Thyroid gland (tissue), 4 donors: ENCODE measurements at regions not wholly inside any gene's neighbourhood (a gene's known extent, or its start where the extent isn't known, plus 50 kb on each side); places are given as distances from the start of the nearest gene placed in this dataset.

Source experiments
- DNase-seq, 2 donors: peaks; one replicate each; pipeline ENCODE4 v3.0.0-alpha.2; 2019
- H3K27ac ChIP-seq, 3 donors: fragments of 200-600 bp; sonication (generic); 1 replicate in 2 of 3; 2 replicates in 1 of 3; pipeline ENCODE4 v1.5.1; 2016 to 2019; ENCODE audit warnings: mild to moderate bottlenecking in 1 of 3, moderate library complexity in 1 of 3
- H3K27me3 ChIP-seq: fragments of 200-600 bp; sonication (generic); one replicate; pipeline ENCODE4 v1.5.1; 2019
- H3K36me3 ChIP-seq, 2 donors: fragments of 200-600 bp; sonication (generic); one replicate each; pipeline ENCODE4 v1.5.1; 2016 to 2019
- H3K4me1 ChIP-seq, 2 donors: fragments of 200-600 bp; sonication (generic); one replicate each; pipeline ENCODE4 v1.5.1; 2017 to 2019
- H3K4me3 ChIP-seq, 3 donors: fragments of 200-600 bp; sonication (generic); replicated peaks in 1 of 3; 1 replicate in 2 of 3; 2 replicates in 1 of 3; pipeline ENCODE4 v1.5.1; 2016; ENCODE audit warnings: mild to moderate bottlenecking in 1 of 3
- H3K9me3 ChIP-seq: fragments of 200-600 bp; sonication (generic); one replicate; pipeline ENCODE4 v1.5.1; 2017
- POLR2A ChIP-seq, 2 donors: fragments of 450-650 bp; IDR thresholded peaks; one replicate each; pipeline ENCODE4 v1.6.1; 2017; ENCODE audit warnings: antibody characterized with exemption in 2 of 2, mild to moderate bottlenecking in 2 of 2, moderate library complexity in 1 of 2
- WGBS, 2 donors: methylation state at CpG; one replicate each; pipeline ENCODE4 v1.1.5; 2017; 5-methylcytosine and 5-hydroxymethylcytosine counted together
- intact Hi-C: fragments of 100-400 bp; cut with DNase I; formaldehyde crosslinking; loops from one replicate; pipeline ENCODE4 v1.15.1; 2023
- TF ChIP-seq, protein P1 (sequence below), 6 experiments: fragments of 200-600 bp in 3 of 6; fragments of 450-650 bp in 3 of 6; sonication (generic) in 3 of 6; IDR thresholded peaks; one replicate each; pipeline ENCODE4 v1.5.1; 2016 to 2019; ENCODE audit warnings: antibody characterized with exemption in 6 of 6, mild to moderate bottlenecking in 2 of 6, inconsistent platforms in 1 of 6, moderate library complexity in 1 of 6

DNA sequence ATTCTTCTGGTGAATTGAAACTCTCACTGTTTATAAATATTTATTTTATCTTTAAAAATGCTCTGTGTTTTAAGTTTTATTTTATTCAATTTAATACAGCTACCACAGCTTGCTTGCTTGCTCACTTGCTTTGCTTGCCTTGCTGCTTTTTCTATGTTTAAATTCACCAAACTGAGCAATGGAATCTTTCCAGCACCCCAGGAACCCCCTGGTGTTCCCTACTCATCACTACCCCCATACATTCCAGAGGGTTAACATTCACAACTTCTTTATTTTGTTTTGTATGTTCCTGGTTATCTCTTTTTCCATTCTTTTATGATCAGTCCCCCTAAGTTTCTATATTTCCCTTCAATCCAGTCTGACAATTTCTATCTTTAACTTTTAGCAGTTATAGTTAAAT lies 166.5 kb upstream of the COL1A2 start:
- DNase-seq = no peak
- intact Hi-C loops = no loop called here

DNA sequence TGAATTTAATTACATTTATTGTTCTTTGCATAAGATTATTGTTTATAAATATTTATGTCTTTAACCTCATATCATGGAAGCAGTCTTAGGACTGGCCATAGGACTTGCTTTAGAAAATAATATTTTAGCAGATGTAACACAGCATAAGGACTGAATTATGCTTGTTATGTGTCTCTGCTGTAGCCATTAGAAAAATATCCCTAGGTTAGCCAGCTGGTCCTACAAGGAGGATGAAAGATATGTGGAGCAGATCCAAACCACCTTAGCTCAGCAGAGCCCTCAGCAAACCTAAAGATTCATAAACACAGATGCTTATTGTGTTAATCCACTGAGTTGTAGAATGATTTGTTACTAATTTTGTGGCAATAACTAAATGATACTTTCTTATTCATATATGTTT lies 166.0 kb upstream of the COL1A2 start:
- H3K4me3 ChIP-seq = no peak overlapping the region
- no peaks in the 10 kb centered on the region for H3K27me3 ChIP-seq
- intact Hi-C loops = no loop called here
- H3K27ac ChIP-seq = no peak overlapping the region
- no peak for DNase-seq
- H3K36me3 ChIP-seq = no peaks in the 10 kb centered on the region
- TF ChIP-seq POLR2A (IDR thresholded peaks at IDR 0.05) = no peak
- no peaks in the 10 kb centered on the region for H3K4me1 ChIP-seq
- no peaks in the 10 kb centered on the region for H3K9me3 ChIP-seq

More for the DNA sequence above, 166.5 kb upstream of the COL1A2 start:
- Histone ChIP-seq H3K9me3 (no peaks in the 10 kb centered on the region), H3K4me3 (no peak overlapping the region), H3K27ac (no peak overlapping the region), H3K36me3 (no peaks in the 10 kb centered on the region), H3K4me1 (no peaks in the 10 kb centered on the region), H3K27me3 (no peaks in the 10 kb centered on the region)
- TF ChIP-seq, protein P1, sequence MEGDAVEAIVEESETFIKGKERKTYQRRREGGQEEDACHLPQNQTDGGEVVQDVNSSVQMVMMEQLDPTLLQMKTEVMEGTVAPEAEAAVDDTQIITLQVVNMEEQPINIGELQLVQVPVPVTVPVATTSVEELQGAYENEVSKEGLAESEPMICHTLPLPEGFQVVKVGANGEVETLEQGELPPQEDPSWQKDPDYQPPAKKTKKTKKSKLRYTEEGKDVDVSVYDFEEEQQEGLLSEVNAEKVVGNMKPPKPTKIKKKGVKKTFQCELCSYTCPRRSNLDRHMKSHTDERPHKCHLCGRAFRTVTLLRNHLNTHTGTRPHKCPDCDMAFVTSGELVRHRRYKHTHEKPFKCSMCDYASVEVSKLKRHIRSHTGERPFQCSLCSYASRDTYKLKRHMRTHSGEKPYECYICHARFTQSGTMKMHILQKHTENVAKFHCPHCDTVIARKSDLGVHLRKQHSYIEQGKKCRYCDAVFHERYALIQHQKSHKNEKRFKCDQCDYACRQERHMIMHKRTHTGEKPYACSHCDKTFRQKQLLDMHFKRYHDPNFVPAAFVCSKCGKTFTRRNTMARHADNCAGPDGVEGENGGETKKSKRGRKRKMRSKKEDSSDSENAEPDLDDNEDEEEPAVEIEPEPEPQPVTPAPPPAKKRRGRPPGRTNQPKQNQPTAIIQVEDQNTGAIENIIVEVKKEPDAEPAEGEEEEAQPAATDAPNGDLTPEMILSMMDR (IDR thresholded peaks at IDR 0.05) = no peak
- TF ChIP-seq POLR2A (IDR thresholded peaks at IDR 0.05) = no peak

GRCh38 chr7:94231305-94231704 lies 163.4 kb upstream of the COL1A2 start:
- intact Hi-C loops = no loop called here

GRCh38 chr7:94236960-94237359 lies 157.7 kb upstream of the COL1A2 start:
- intact Hi-C loops = no loop called here
- TF ChIP-seq, protein P1 (IDR thresholded peaks at IDR 0.05) = no peak
- no peak for TF ChIP-seq POLR2A (IDR thresholded peaks at IDR 0.05)
- Histone ChIP-seq H3K27ac (no peak overlapping the region), H3K27me3 (no peaks in the 10 kb centered on the region), H3K4me1 (no peaks in the 10 kb centered on the region), H3K36me3 (no peaks in the 10 kb centered on the region), H3K4me3 (no peak overlapping the region), H3K9me3 (no peaks in the 10 kb centered on the region)
- 71 to 79% methylated on average over 2 of the region's 2 CpGs for WGBS, 2 donors
- no peak for DNase-seq

More at GRCh38 chr7:94231305-94231704, 163.4 kb upstream of the COL1A2 start:
- Histone ChIP-seq H3K4me3 (no peak overlapping the region), H3K4me1 (no peaks in the 10 kb centered on the region), H3K27ac (no peak overlapping the region), H3K36me3 (no peaks in the 10 kb centered on the region), H3K9me3 (no peaks in the 10 kb centered on the region), H3K27me3 (no peaks in the 10 kb centered on the region)
- TF ChIP-seq, protein P1 (IDR thresholded peaks at IDR 0.05) = no peak
- no peak for TF ChIP-seq POLR2A (IDR thresholded peaks at IDR 0.05)
- no peak for DNase-seq
- 77 to 81% methylated on average over 2 of the region's 2 CpGs for WGBS, 2 donors

DNA sequence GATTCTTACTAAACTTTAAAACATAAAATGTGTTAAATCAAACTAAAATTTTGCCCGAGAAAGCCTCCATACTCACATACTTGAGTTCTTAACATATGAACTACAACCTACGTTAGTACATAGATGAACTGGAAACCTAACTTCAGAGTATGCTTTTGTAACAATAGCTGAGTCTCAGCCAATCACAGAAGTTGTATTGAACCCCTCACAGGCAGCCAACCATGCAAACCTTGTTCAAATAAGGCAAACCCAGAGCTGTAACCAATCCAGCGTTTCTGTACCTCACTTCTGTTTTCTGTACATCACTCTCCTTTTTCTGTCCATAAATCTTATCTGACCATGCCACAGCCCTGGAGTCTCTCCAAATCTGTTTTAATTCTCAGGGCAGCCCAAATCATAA lies 157.3 kb upstream of the COL1A2 start:
- no peaks in the 10 kb centered on the region for H3K36me3 ChIP-seq
- whole genome bisulfite sequencing, 2 donors = 34 to 46% methylated on average over 3 of the region's 3 CpGs
- TF ChIP-seq, protein P1 (IDR thresholded peaks at IDR 0.05) = no peak
- TF ChIP-seq POLR2A (IDR thresholded peaks at IDR 0.05) = no peak
- intact Hi-C loops = no loop called here
- DNase-seq = no peak
- no peaks in the 10 kb centered on the region for H3K27me3 ChIP-seq
- no peaks in the 10 kb centered on the region for H3K9me3 ChIP-seq
- H3K4me1 ChIP-seq = no peaks in the 10 kb centered on the region
- H3K4me3 ChIP-seq = no peak overlapping the region
- H3K27ac ChIP-seq = no peak overlapping the region

GRCh38 chr7:94239661-94240234 lies 154.9 kb upstream of the COL1A2 start:
- intact Hi-C loops = no loop called here
- Histone ChIP-seq H3K9me3 (no peaks in the 10 kb centered on the region), H3K27ac (no peak overlapping the region), H3K36me3 (no peaks in the 10 kb centered on the region), H3K4me3 (no peak overlapping the region), H3K4me1 (no peaks in the 10 kb centered on the region), H3K27me3 (no peaks in the 10 kb centered on the region)
- WGBS, 2 donors = 53 to 57% methylated on average over 4 of the region's 4 CpGs
- peak; percentile 28 to 41 for DNase-seq
- no peak for TF ChIP-seq POLR2A (IDR thresholded peaks at IDR 0.05)
- TF ChIP-seq, protein P1 (IDR thresholded peaks at IDR 0.05) = no peak
